OCI-M1 (cell line): ENCODE measurements at regions not wholly inside any gene's neighbourhood (a gene's known extent, or its start where the extent isn't known, plus 50 kb on each side); places are given as distances from the start of the nearest gene placed in this dataset.

ENCODE experiments used
- DNase-seq: peaks from one replicate; lab custom pipeline; 2025; lab: John Stamatoyannopoulos, UW

DNA sequence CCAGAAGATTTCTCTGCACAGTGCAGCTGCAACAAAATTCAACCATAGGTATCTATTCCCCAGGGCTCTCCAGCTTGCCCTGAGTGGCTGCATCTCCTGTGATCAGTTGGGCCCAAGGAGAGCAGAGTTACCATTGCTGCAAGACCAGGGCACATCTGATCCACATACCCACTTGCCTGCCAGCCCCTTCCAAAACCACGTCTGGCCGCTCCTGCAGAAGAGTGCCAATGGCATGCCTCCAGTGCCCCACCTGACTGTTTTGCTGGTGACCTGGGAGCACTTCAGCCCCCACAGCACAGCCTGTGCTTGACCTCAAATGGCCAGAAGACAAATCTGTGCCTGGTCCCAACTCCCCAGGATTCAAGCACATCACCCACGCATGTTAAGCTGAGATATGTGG lies 526.1 kb upstream of the GBE1 start:
- no peak for DNase-seq

DNA sequence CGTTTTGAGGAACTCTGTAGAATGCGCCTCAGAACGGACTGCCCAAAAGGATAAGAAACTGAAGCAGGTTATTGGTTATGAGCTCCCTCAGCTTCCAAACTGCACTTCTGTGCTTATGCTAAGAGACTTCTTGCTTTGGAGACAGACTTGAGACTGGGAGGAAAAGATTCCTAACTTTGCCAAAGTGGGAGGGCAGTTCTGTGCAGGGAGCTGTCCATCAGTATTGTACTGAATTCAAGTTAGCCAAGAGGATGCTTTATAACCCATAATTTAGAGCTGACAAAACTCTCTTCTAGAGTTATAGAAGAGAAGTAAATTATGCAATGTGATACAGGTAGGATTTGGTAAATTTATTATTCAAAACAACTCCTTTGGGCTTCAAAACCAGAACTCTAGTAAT lies 519.8 kb upstream of the GBE1 start:
- peak; percentile 1 for DNase-seq

DNA sequence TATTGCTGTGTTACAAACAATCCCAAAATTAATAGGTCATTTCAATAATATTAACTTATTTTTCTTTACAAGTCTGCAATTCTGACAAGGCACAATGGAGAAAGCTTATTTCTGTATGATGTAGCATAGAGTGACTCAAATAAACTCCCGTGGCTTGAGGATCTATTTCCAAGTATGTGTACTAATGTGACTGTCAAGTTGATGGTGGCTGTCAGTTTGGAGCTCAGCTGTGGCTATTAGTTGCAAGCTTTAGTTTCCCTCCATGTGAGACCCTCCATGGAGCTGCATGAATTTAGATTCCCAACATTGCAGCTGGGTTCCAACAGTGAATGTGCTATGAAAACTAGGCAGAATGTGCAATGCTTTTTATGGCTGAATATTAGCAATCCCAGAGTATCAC lies 515.5 kb upstream of the GBE1 start:
- no peak for DNase-seq

DNA sequence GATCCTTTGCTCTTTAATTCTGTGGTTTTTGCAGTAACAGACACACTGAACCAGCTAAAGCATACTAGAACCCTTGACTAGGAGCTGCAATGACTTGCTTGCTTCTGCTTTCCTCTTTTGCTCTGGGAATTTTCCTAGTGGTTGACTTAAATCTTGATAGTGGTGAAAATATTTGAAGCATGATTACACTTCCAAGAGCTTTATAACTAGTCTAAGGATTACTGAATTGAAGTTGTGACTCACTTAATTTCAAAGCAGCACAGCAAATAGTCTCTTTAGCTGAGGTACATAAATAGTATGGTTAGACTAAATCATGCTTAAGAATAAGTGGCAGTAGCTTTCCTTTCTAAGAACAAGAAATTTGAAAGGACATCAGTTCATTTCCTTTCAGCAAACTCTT lies 513.5 kb upstream of the GBE1 start:
- DNase-seq = no peak

DNA sequence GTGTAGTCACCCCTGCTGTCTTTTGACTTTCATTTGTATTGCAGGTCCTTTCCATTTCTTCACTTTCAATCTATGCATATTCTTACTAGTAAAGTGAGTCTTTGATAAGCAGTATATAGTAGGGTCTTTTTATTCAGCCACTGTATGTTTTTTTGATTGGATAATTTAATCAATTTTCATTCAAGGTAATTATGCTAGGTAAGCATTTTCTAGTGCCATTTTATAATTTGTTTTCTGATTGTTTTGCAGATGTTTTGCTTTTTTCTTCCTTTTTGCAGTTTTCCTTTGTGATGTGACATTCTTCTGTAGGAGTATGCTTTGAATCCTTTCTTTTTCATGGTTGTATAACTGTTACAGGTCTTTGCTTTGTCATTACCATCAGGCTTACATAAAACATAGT lies 504.3 kb upstream of the GBE1 start:
- no peak for DNase-seq

DNA sequence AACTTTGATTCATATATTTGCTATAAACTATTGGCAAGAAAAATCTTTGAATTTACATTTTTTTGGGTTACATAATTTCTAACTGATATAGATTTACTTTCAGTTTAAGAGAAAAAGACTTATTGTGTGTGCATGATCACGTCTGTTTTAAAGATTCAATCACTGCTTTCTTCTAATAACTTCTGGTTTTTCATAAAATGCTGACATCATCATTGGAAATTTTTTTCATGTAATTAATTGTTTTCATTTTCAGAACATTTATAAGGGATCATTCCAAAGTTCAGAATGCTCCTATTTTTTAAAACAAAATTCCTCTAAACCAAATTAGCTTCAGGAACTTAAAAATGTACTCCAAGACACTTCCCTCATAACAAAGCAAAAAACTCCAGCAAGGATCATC lies 500.7 kb upstream of the GBE1 start:
- DNase-seq = no peak

DNA sequence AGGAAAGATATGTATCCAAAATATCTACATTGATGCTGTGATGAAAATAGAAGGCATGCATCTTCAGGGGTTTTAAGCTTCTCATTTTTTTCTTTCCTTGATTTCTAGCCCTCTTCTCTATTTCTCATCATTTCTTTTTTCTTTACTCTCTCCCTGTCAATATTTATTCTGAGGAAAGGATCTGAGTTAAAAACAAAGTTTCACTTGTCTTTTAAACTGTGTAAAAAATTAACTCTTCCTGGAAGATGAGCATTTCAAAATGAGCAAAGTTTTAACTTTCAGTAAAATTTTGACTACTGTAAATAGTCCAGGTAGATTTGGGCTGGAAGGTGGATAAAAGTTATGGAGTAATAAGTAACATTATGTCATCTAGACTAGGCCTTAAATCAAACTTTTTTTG lies 500.2 kb upstream of the GBE1 start:
- DNase-seq = no peak

DNA sequence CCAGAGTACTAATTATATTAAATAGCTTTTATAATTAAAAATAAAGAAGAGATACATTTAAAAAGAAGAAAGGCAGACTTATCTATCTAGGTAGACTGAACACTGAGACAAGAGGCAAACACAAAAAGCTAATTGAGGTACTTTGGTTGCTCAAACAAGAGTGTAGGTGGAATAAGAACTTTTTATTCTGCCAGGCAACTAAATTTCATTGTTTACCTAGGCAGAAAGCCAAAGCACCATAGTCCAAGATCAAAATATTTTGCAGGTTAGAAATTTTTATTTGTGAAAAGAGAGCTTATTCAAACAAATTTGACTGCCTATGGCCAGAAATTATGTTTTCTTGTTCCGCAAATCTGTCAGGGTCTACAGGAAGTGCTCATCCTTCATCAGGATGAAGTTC lies 499.6 kb upstream of the GBE1 start:
- DNase-seq = no peak

DNA sequence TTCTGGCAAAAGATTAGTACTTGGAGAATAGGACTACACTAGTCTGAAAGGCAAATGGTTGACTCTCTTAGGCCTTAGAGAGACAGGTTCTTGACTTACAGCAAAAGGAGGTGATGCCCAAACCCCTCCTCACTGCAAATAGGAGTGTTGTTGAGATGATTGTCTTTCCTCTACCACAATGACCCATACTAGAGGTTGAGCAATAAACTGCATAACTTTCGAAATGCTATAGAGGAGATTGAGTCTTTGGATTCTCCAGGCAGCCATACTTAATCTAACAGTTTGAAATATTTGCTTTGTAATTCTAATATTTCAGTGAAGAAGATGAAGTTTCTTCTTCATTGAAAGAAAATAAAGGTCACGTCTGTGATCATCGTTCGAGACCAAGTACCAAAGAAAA lies 498.5 kb upstream of the GBE1 start:
- DNase-seq = peak; percentile 8

DNA sequence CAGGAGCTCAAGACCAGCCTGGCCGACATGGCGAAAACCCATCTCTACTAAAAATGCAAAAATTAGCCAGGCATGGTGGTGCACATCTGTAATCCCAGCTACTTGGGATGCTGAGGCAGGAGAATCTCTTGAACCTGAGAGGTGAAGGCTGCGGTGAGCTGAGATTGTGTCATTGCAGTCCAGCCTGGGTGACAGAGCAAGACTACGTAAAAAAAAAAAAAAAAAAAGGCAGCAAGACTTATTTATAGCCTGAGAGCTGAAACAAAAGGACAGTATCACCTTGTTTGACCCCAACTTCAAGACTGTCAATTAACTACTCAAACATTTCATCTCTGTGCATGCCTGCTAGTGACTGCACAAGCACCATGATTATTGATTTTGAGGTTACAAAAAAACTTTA lies 478.9 kb upstream of the GBE1 start:
- no peak for DNase-seq

DNA sequence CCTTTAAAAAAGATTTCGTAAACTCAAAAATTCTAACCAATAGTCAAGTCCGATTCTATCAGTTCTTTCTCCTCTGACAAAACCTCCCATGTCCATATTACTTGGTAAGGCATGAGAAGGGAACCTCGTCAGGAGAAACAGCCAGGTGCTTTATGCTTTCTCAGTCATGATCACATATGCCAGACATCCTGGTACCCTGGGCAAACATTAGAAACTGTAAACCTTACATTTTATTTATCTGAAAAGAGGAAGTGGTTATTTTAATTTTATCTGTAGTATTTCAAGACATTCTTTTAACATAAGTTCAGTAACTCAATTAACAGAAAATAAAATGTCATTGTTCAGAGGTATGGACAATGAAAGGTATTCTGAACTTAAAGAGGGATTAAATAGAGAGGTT lies 474.8 kb upstream of the GBE1 start:
- DNase-seq = peak; percentile 4

DNA sequence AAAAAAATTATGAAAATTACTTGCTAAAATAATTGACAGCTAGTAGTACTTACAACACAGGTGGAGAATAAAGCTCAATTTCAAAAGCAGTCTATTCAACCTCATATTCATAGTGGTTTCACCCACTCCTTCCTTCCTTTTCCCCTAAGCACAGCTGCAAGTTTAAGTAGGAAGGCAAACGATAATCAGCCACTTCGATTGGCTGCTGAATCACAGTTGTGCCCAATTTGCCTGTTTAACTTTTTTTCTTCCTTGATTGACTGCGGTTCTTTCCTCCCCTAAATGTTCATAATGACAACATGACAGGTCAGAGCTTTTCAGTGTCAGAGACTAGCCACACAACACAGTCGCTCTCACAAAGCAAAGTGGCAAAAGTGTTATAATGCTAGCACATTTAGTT lies 468.0 kb upstream of the GBE1 start:
- DNase-seq = peak; percentile 36

DNA sequence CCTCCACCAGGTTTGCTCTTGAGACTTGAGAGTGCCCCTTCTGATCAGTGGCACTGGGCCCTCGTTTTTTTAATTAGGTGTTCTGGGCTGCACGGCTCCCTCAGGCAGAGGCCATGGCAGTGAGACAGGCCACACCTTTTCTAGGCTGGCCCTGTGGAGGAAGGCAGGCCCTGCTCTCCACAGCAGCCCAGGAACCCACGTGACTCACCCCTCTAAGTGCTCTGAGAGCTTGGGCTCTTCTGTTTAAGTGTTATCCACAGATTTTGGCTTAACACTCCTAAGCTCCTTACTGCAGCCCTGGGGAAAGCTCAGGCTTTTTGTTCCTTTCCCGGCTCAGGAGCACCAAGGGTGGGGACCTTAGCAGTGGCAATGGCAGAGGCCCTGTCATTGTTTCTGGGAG lies 463.2 kb upstream of the GBE1 start:
- DNase-seq = no peak

DNA sequence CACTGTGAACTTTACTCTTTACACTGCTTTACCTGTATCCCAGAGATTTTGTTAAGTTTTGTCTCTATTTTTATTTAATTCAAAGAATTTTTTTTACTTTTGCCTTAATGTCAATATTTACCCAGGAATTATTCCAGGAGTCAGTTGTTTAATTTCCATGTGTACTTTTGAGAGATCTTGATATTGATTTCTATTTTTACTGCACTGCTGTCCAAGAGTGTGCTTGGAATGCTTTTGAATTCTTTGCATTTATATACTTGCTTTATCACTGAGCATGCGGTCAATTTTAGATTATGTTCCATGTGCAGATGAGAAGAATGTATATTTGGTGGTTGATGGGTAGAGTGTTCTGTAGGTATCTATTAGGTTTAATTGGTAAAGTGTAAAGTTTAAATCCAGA lies 461.0 kb upstream of the GBE1 start:
- no peak for DNase-seq

DNA sequence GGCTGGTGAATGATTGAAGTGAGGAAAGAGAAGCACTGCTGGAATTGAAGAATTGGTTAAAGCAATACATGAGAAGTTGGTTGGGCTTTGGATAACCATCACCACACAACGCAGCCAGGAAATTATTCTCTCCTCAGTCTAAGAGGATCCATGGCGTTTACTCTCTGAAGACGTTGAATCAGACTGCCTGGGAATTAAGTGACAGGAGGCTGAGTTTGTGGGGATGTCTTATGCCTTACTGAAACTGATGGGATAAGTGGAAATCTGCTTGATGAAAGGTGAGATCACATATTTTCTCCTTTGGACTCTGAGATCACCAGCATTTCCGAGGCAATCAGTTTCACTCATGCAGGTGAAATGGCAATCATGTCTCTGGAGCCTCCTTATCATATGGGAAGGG lies 456.1 kb upstream of the GBE1 start:
- DNase-seq = no peak

DNA sequence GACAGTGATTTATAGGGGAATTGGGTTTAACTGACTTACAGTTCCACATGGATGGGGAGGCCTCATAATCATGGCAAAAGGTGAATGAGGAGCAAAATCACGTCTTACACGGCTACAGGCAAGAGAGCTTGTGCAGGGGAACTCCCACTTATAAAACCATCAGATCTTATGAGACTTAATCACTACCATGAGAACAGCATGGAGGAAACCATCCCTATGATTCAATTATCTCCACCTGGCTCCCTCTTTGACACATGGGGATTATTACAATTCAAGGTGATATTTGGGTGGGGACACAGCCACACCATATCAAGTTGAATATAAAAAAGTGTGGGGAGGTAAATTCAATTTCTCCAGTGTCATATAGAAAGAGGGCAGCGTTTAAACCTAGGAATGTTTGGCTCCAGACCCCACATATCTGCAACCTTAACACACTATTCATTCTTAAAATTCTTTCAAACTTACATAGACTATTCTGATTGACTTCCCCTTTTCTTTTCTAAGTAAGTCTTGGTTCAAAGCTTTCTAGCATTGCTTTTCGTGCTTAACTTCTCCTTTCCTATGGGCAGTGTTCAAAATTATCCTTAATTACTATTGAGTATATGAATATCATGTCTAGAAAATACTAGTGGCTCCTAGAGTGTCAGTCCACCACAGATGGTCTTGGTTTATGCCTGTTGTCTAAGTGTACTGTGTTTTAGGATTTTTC lies 446.7 kb upstream of the GBE1 start:
- DNase-seq = peak; percentile 44

DNA sequence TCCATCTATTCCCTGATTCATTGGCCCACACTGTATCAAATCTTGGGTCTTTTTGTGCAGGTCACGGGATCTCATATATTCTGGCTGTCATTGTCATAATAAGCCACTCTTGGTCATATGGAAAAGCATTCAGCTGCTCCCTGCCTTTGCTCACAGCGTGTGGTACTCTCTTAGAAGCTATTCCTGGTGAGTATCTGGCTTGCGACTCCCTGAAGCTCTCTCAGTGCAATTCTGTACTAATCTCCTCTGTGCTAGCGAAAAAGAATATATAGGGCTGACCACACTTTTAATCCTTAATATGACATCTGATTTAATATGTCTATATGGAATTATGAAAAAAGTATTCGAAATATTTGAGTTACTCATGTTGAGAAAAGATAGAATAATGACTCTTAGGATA lies 440.8 kb upstream of the GBE1 start:
- no peak for DNase-seq

DNA sequence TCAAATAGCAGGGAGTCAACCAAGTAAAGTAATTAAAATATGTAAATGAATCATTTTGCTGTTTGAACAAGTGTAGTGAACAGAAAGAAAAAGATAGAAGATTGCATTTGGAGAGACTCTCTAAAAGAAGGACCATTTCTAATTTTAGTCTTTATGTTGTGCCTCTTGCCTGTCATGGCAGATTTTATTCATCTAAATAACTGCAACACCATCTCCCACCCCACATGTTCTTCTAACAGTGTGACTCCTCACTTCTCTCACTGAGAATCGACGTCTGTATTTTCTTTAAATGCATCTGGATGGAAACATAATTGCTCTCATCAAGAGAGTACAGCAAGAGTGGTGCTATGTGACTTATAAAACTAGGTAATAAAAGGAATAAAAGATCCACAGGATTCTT lies 439.9 kb upstream of the GBE1 start:
- DNase-seq = no peak

DNA sequence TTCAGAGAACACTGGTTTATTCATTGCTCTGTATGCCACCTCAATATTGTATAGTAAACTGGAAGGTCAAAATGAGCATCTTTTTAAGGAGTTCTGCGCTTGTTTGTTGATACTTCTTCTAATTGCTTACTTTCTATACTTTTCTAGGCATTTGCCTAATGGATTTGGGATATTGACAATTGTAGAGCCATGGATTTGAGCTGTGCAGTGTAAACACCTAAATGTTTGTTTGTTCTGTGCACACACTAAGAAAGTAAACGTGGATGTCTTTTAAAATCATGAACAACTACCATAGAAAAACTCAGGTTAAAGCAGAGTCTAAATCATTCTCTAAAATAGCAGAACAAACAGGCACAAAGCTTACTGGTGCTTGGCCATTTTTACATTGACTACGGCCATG lies 436.6 kb upstream of the GBE1 start:
- no peak for DNase-seq

DNA sequence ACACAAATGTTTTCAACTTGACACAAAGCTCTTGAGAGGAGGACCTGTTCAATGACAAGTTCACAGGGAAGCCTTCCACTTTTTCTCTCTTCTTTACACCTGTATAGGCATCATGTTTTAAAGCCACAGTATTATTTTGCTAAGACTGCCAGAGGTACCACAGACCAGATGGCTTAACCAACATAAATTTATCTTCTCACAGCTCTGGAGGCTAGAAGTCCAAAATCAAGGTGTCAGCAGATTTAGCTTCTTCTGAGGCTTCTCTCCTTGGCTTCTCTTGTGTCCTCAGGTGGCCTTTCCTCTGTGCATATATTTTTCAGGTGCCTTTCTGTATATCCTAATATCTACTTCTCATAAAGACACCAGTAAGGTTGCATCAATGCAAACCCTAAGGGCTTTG lies 435.2 kb upstream of the GBE1 start:
- no peak for DNase-seq

DNA sequence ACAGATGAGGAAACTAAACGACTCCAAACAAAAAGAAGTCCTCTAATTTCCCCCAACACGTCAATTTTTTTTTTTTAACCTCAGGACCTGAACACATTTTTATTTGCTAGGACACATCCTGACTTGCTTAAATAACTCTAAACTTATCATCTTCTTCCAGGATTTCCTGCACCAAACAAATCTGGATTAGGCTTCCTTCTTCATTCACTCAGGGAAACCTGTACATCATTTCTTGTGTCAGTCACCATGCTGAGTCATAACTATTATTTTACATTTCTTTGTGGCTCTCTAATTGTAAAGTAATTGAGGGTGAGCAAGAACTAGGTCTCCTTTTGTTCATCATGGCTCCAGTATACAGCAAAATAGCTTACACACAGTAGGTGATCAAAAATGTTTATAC lies 433.4 kb upstream of the GBE1 start:
- no peak for DNase-seq

DNA sequence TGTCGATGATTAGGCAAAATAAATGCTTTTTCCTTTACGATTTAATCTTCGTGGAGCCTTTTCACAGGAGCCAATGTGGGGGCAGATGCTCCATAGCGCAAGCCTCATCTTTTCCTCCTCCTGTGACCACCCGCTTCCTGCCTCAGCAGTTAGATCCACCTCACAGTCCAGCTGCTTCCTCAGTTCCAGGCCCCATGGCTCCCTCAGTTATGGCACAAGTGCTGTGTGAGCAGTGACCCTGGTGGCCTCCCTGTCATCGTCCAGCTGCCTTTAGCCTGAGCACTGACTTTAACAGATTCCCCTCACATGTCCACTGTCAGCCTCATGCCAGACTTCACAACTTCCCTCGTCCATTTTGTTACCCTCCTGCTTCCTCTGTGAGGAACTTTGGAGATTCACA lies 424.6 kb upstream of the GBE1 start:
- no peak for DNase-seq

DNA sequence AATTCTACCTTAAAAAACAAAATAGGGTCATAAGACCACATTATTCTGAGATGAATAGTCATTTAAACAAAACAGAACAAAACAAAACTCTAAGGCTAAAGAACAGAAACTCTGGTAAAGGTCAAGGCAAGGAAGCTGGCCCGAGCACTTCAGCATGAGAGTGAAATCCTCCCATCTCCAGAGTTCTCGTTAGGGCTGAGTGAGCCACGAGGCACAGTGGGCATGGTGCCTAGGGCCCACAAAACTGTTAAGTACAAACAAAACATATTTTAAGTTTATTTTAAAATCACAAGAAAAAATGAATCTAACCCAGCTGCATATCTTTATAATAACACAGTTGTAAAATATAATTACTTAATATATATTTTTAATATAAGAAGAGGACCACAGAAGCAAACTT lies 417.8 kb upstream of the GBE1 start:
- no peak for DNase-seq

DNA sequence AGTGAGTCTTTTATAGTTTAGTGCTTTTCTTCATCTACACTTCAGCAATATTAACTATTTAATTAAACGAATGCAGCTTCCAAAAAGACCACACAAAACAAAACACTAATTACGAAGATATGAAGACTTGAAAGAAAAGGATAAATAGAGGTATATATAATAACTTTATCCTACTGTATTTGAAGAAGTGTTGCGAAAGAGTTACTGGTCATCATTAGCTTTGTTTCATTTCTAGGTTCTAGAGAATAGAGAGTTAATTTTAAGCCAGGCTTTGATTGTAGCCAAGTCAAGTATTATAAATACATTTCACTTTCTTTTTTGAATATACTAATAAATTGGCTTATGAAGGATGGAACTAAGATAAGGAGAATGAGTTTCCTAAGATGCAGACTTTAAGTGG lies 416.8 kb upstream of the GBE1 start:
- no peak for DNase-seq

DNA sequence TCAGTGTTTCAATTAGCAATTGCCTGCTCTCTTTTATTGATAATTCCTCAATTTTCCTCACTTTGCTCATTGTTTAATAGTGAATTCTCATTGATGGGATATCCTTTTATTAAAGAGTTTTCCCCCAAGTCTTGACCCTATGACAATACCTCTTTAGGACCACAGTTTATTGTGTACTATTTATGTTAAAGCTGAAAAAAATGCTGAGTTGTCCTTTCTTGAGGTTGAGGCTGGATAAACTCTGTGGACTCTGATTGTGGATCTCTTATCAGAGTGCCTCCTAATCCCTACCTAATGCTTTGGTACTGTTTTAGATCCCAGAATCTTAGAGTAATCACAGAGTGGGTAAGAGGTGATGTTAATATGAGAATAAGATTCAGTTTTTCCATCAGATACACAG lies 416.3 kb upstream of the GBE1 start:
- no peak for DNase-seq
